Activated naive CD4-positive, alpha-beta T cell treated with anti-CD3 and anti-CD28 coated beads, Interleukin-2, amount 10 ng/mL, durations not matched to agents 7 days and 5 days (primary cell): ENCODE measurements at regions not wholly inside any gene's neighbourhood (a gene's known extent, or its start where the extent isn't known, plus 50 kb on each side); places are given as distances from the start of the nearest gene placed in this dataset.

Experiments
- CTCF ChIA-PET: fragments of 350-600 bp; sonication (Branson Sonifier 250); formaldehyde crosslinking; loops from one replicate; lab custom pipeline; 2021; ENCODE audit warnings: antibody characterized with exemption; lab: Charles Lee
- DNase-seq: peaks from one replicate; pipeline ENCODE4 v3.0.0-alpha.2; 2020
- H3K27ac Mint-ChIP-seq: one replicate; pipeline ENCODE4 v1.8.0; 2021; ENCODE audit warnings: mild to moderate bottlenecking, moderate library complexity, mixed read lengths
- H3K27me3 Mint-ChIP-seq: one replicate; pipeline ENCODE4 v1.8.0; 2021; ENCODE audit warnings: mild to moderate bottlenecking, mixed read lengths
- H3K36me3 Mint-ChIP-seq: one replicate; pipeline ENCODE4 v1.8.0; 2021; ENCODE audit warnings: mixed read lengths
- H3K4me1 Mint-ChIP-seq: one replicate; pipeline ENCODE4 v1.8.0; 2021; ENCODE audit warnings: mixed read lengths
- H3K4me3 Mint-ChIP-seq: one replicate; pipeline ENCODE4 v1.8.0; 2021; ENCODE audit warnings: mild to moderate bottlenecking, moderate library complexity, mixed read lengths
- H3K9me3 Mint-ChIP-seq: one replicate; pipeline ENCODE4 v1.8.0; 2021; ENCODE audit warnings: mixed read lengths

DNA sequence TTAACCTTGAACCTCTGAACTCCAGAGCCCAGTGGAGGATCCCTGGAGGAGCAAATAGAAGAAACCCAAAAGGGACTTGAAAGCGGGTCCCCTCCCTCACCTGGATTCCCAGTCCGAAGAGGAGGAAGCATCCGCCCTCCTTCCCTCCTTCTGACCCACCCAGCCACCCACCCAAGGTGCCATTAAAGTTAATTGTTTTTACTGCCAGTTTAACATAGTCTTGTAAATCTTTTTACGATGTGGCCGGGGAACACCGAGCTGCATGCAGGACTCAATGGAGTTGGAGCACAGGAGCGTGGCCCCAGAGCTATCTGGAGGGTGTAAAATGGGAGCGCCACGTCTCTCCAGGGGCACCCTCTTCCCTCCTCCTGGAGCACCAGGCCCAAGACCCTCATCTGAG lies 49.9 kb upstream of the TBX3 start:
- H3K4me3 Mint-ChIP-seq = no peak overlapping the region
- no peak overlapping the region for H3K27ac Mint-ChIP-seq
- no peaks in the 10 kb centered on the region for H3K4me1 Mint-ChIP-seq
- no peaks in the 10 kb centered on the region for H3K9me3 Mint-ChIP-seq
- H3K27me3 Mint-ChIP-seq = peaks cover 37% of the 10 kb centered on the region
- H3K36me3 Mint-ChIP-seq = no peaks in the 10 kb centered on the region
- DNase-seq = no peak
- CTCF ChIA-PET = no interaction called here
